DMS114 treated with DMSO at 0.1 percent for 48 hours (cell line): ENCODE measurements at regions not wholly inside any gene's neighbourhood (a gene's known extent, or its start where the extent isn't known, plus 50 kb on each side); places are given as distances from the start of the nearest gene placed in this dataset.

ENCODE experiments used
- DNase-seq: peaks from one replicate; lab custom pipeline; 2025; ENCODE audit not compliant: unreplicated experiment; lab: John Stamatoyannopoulos, UW

DNA sequence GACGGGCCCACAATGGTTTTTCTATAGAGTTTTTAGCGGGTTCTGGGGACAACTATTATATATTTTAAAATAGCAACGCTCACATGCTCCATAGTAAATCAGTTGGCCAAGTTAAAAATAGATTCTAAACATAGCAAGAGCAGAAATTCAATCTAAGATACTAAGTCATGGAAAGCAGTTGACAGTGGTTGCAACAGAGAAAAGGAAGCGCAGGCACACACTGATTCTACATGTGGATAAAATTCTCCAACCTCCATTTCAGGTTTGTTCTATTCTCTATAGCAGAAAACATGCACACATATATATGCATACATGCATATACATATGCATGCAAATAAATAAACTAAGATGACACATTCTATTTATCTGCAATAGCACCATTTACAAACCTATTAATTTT, 89.6 kb upstream of the HNRNPU start:
- DNase-seq: no peak

DNA sequence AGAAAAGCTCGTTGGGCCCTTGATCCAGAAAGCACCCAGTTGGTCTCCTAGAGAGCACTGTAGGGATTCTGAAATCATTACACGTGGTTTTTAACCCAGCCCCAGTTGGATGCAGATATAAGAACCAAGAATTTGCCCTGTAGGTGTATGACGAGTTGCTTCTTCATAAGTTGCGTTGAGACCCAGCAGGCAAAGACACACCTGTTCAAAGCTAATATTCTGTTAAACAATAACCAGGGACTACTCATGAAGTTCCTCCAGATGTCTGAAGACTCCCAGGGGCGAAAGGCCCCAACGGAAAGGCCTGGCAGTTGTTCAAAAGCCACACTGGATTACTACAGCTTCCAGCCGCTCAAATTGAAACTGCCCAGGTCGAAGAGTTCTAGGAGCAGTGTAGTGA, 88.6 kb upstream of the HNRNPU start:
- DNase-seq: no peak

DNA sequence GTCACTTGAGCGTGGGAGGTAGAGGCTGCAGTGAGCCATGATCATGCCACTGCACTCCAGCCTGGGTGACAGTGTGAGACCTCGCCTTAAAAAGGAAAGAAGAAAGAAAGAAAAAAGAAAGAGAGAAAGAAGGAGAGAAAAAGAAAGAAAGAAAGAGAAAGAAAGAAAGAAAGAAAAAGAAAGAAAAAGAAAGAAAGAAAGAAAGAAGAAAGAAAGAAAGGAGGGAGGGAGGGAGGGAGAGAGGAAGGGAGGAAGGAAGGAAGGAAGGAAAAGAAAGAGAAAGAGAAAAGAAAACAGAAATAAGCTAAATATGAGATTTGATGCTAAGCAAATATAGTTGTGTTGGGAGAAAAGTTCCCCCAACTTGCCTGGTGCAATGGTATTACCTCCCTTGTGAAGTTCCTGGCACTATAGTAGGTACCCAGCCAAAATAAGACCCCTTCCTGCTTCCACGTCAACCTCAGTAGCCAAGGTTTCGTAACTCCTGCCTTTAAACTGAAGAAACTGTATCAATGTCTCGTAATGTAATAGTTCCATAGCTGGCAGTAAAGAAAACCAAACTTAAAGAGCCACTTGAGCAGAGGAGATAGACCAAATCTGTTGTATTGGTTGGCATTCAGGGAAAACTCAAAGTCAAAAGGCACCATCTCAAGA, 88.1 kb upstream of the HNRNPU start:
- no peak for DNase-seq

DNA sequence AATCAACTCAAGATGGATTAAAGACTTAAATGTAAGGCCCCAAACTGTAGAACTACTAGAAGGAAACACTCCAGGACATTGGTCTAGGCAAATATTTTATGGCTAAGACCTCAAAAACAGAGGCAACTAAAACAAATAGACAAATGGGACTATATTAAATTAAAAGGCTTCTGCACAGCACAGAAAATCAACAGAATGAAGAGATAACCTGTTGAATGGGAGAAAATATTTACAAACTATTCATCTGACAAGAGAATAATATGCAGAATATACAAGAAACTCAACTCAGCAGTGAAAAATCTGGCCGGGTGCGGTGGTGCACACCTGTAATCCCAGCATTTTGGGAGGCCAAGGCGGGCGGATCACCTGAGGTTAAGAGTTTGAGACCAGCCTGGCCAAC, 84.1 kb upstream of the HNRNPU start:
- DNase-seq: no peak

GRCh38 chr1:244945109-244945671, 80.8 kb upstream of the HNRNPU start:
- DNase-seq: no peak

GRCh38 chr1:244941121-244941520, 76.8 kb upstream of the HNRNPU start:
- DNase-seq: no peak

- DNase-seq: no peak
These were observed 72.8 kb upstream of the HNRNPU start for GRCh38 chr1:244937099-244937498.

DNA sequence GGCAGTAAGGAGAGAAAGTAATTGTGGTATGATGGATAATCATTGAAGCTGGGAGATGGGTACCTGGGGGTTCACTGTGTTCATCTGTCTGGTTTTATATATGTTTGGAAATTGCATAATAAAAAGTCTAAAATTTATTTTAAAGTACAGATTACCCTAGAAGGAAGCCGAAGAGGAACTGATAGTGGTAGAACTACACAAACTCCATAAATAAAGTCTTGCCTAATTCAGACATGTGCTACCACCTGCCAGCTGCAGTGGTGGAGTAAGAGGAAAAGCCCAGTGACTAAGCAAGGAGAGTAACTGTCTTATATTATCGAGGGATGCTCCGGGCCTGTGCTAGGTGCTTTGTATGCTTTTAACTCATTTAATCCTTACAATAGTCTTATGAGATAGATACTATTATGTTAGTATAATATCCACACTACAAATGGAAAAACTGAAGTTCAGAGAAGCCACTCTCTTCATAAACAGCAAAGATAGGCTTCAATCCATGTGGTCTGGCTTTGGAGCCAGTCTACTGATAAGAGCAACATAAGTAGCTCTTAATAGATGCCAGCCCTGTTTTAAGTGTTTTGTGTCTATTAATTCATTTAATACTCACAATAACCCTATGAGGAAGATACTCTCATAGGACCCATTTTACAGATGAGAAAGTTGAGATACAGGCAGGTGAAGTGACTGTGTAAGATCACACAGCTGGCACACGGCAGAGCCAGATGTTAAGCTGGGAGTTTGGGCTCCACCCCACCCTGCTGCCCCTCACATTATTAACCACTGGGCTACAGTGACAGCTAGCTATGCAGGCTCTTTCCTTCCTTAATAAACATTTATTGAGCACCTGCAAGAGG, 56.8 kb upstream of the HNRNPU start:
- DNase-seq: no peak

- DNase-seq: no peak
These were observed 55.3 kb upstream of the HNRNPU start for GRCh38 chr1:244919320-244920282.

DNA sequence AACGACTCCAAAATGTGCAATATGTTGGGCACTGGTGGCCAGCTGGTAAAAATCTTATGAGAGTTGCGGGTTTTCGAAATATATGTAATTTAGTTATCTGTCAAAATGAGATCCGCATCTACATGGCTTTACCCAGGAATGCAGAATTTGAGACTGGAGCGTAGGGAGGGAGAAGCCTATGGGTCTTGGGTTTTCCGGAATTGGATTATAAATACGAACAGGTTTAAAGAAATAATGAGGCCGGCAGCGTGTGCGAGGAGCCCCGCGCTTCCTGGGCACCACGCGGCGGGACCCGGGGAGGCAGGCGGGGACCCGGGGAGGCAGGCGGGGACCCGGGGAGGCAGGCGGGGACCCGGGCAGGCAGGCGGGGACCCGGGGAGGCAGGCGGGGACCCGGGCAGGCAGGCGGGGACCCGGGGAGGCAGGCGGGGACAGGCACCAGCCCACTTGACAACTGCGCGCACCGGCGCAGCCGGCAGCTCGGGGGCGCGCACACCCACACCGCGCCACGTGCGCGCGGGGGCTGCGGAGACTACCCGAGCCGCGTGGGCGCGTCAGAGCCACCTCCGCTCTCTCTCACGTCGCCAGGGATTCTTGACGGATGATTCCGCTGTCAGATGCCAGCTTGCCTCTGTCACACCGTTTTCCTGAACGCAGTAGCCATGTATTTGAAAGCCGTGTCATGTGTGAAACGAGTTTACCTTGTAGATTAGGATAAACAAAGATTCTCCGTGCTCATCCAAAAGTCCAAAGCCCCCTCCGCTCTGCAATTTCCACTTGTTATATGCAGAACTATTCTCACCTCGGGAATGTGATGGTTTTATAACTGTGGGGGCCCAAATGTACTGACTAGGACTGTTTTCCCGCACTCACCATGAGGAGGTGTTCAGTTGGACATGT, 54.3 kb upstream of the HNRNPU start:
- peak; percentile 15 for DNase-seq

DNA sequence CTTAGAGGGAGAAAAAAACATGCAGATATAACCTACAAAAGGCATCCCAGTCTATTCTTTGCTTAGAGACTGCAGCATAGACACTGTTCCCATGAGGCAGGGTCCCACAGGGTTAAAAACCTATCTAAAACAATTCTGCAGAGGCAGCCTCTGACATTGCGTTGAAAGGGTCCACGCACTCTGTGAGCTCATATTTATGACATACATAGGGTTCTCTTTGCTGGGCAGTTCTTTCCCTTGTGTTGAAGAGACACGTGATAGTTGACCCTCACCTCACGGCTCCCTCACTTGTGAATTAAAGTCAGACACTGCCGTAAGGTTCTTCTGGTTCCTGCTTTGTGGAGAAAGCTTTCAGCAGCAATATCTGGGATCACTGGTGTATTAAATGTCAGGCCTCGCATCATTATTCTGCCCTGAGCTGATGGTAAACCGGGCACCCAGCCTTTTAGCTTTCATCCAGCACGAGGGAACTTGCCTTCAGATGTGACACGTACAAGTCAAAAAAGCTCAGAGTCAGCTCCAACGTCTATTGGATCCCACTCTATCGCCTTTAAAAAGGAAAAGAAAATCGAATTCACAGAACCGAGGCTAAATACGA, 52.8 kb upstream of the HNRNPU start:
- DNase-seq: no peak

DNA sequence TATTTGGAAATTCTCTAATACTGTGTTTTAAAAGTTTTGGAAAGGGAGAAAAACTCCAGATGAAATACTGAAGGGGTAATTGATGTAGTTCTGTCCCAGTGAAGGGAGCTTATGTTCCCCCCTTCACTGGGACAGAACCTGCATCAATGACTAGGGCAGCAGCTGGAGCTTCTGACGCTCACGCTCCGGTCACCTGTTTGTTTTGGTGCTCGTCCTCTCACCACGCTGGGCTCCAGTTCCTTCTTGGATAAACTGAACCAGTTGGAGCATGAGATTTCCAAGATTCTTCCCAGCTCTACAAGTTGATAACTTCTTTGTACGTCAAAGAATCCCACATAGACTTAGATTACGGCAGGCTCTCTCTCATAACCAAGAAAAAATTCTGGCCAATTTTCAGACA, 51.4 kb upstream of the HNRNPU start:
- no peak for DNase-seq

- no peak for DNase-seq
These were observed 50.4 kb upstream of the HNRNPU start for GRCh38 chr1:244914761-244915160.
